WTC11 (cell line): ENCODE measurements at regions not wholly inside any gene's neighbourhood (a gene's known extent, or its start where the extent isn't known, plus 50 kb on each side); places are given as distances from the start of the nearest gene placed in this dataset.

Experiments
- ATAC-seq: fragments of 200-7000 bp; cut with Tn5 transposase; 2 replicates; pipeline ENCODE4 v1.10.0; 2021; ENCODE audit warnings: mild to moderate bottlenecking, moderate library complexity
- CTCF ChIA-PET: fragments of 300-600 bp; sonication (Branson Sonifier 250); formaldehyde crosslinking; loops from one replicate; lab custom pipeline; 2021; ENCODE audit warnings: antibody characterized with exemption; lab: Charles Lee
- POLR2A ChIA-PET: fragments of 350-600 bp; sonication (Branson Sonifier 250); formaldehyde crosslinking; loops from one replicate; lab custom pipeline; 2021; ENCODE audit warnings: antibody characterized with exemption; lab: Charles Lee
- DNase-seq: peaks from one replicate; pipeline ENCODE4 v3.0.0; 2021; ENCODE audit warnings: low spot score
- H3K27ac Mint-ChIP-seq: 2 replicates; pipeline ENCODE4 v1.8.0; 2021; ENCODE audit warnings: mixed read lengths
- H3K27me3 Mint-ChIP-seq: 2 replicates; pipeline ENCODE4 v1.8.0; 2021; ENCODE audit warnings: low read depth, mild to moderate bottlenecking, moderate library complexity, mixed read lengths
- H3K36me3 Mint-ChIP-seq: 2 replicates; pipeline ENCODE4 v1.8.0; 2021; ENCODE audit warnings: mixed read lengths
- H3K4me1 Mint-ChIP-seq: 2 replicates; pipeline ENCODE4 v1.8.0; 2022; ENCODE audit warnings: mixed read lengths
- H3K4me3 Mint-ChIP-seq: 2 replicates; pipeline ENCODE4 v1.8.0; 2021; ENCODE audit warnings: mild to moderate bottlenecking, moderate library complexity, mixed read lengths
- H3K9me3 Mint-ChIP-seq: 2 replicates; pipeline ENCODE4 v1.8.0; 2021; ENCODE audit warnings: mixed read lengths
- CREB1 ChIP-seq: sonication (generic); formaldehyde crosslinking; IDR thresholded peaks from 2 replicates; pipeline ENCODE4 v1.8.0; 2023; ENCODE audit warnings: mild to moderate bottlenecking, missing genetic modification reagents
- FOXJ3 ChIP-seq: sonication (generic); formaldehyde crosslinking; IDR thresholded peaks from 2 replicates; pipeline ENCODE4 v1.9.0; 2021; ENCODE audit warnings: missing genetic modification reagents, mild to moderate bottlenecking, borderline replicate concordance
- GTF2I ChIP-seq: fragments of 250-450 bp; sonication (Bioruptor Pico); conservative IDR thresholded peaks from 2 replicates; pipeline ENCODE4 v1.4.0; 2021; ENCODE audit warnings: mild to moderate bottlenecking
- JAZF1 ChIP-seq: fragments of 250-450 bp; sonication (Bioruptor Pico); IDR thresholded peaks from 2 replicates; pipeline ENCODE4 v1.9.0; 2021; ENCODE audit warnings: moderate library complexity, mild to moderate bottlenecking, inconsistent platforms
- NR1H2 ChIP-seq: sonication (generic); formaldehyde crosslinking; IDR thresholded peaks from 2 replicates; pipeline ENCODE4 v1.9.0; 2021; ENCODE audit warnings: mild to moderate bottlenecking, moderate library complexity, missing genetic modification reagents
- RELA ChIP-seq: sonication (generic); formaldehyde crosslinking; IDR thresholded peaks from 2 replicates; pipeline ENCODE4 v1.8.1; 2022; ENCODE audit warnings: missing genetic modification reagents, mild to moderate bottlenecking, borderline replicate concordance
- SOX15 ChIP-seq: fragments of 250-450 bp; sonication (Bioruptor Pico); IDR thresholded peaks from 2 replicates; pipeline ENCODE4 v1.9.0; 2021; ENCODE audit warnings: mild to moderate bottlenecking
- SP1 ChIP-seq: sonication (generic); formaldehyde crosslinking; conservative IDR thresholded peaks from 2 replicates; pipeline ENCODE4 v1.8.1; 2022; ENCODE audit warnings: missing genetic modification reagents
- ZNF121 ChIP-seq: sonication (generic); formaldehyde crosslinking; IDR thresholded peaks from 2 replicates; pipeline ENCODE4 v1.8.0; 2023; ENCODE audit warnings: missing genetic modification reagents
- ZNF396 ChIP-seq: fragments of 250-450 bp; sonication (Bioruptor Pico); IDR thresholded peaks from 2 replicates; pipeline ENCODE4 v1.8.0; 2021; ENCODE audit warnings: mild to moderate bottlenecking, moderate library complexity, borderline replicate concordance
- ZNF416 ChIP-seq: fragments of 250-450 bp; sonication (Bioruptor Pico); IDR thresholded peaks from 2 replicates; pipeline ENCODE4 v1.9.0; 2021; ENCODE audit warnings: mild to moderate bottlenecking, inconsistent platforms
- ZNF423 ChIP-seq: fragments of 250-450 bp; sonication (Bioruptor Pico); IDR thresholded peaks from 2 replicates; pipeline ENCODE4 v2.1.2; 2022; ENCODE audit warnings: mild to moderate bottlenecking, moderate library complexity
- TF ChIP-seq, protein P1 (sequence below): sonication (generic); formaldehyde crosslinking; IDR thresholded peaks from 2 replicates; pipeline ENCODE4 v1.8.1; 2022; ENCODE audit warnings: mild to moderate bottlenecking, moderate library complexity, missing genetic modification reagents
- TF ChIP-seq, protein P2 (sequence below): sonication (generic); formaldehyde crosslinking; IDR thresholded peaks from 2 replicates; pipeline ENCODE4 v1.8.1; 2023; ENCODE audit warnings: mild to moderate bottlenecking, missing genetic modification reagents, moderate library complexity
- TF ChIP-seq, protein P3 (sequence below): fragments of 250-450 bp; sonication (Bioruptor Pico); IDR thresholded peaks from 2 replicates; pipeline ENCODE4 v1.9.0; 2021; ENCODE audit warnings: mild to moderate bottlenecking
- TF ChIP-seq, protein P4 (sequence below): sonication (generic); formaldehyde crosslinking; IDR thresholded peaks from 2 replicates; pipeline ENCODE4 v1.8.1; 2023; ENCODE audit warnings: mild to moderate bottlenecking, missing genetic modification reagents, moderate library complexity

DNA sequence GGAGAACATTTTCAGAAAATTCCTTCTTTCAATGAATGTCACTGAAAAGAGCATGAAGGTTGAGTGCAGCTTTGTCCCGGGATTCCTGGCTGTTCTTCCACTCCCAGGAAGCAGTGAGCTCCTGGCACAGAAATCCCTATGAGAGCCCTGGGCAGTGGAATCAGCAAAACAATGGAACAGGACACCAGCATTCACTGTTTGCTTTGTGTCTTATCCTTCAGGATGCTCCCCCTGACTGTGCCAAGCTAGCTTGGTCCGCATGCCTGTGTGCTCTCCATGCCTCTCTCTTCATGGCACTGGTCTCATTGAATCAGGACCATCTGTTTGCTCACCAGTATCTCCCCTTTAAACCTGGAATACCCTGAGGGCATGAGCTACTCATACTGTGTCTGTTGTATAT lies 102.0 kb upstream of the GADL1 start:
- H3K4me3 Mint-ChIP-seq: no peak overlapping the region
- H3K36me3 Mint-ChIP-seq: peaks cover 8% of the 10 kb centered on the region; the same call in 1 of the 2 replicates
- ChIA-PET CTCF (no interaction called here), POLR2A (no interaction called here)
- peak; percentile 14 for DNase-seq
- H3K9me3 Mint-ChIP-seq: peaks cover 29% of the 10 kb centered on the region
- TF ChIP-seq ZNF396 (CRISPR knock-in tag): no peak
- TF ChIP-seq, protein P1, sequence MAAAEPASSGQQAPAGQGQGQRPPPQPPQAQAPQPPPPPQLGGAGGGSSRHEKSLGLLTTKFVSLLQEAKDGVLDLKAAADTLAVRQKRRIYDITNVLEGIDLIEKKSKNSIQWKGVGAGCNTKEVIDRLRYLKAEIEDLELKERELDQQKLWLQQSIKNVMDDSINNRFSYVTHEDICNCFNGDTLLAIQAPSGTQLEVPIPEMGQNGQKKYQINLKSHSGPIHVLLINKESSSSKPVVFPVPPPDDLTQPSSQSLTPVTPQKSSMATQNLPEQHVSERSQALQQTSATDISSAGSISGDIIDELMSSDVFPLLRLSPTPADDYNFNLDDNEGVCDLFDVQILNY (CRISPR knock-in tag): no peak
- peak; percentile 61 for TF ChIP-seq ZNF423
- no peak for TF ChIP-seq SP1
- TF ChIP-seq CREB1 (CRISPR knock-in tag): no peak
- peak; percentile 97 for ATAC-seq
- peaks cover 22% of the 10 kb centered on the region for H3K4me1 Mint-ChIP-seq
- no peaks in the 10 kb centered on the region; the same call in 1 of the 2 replicates for H3K27me3 Mint-ChIP-seq
- no peak overlapping the region for H3K27ac Mint-ChIP-seq

DNA sequence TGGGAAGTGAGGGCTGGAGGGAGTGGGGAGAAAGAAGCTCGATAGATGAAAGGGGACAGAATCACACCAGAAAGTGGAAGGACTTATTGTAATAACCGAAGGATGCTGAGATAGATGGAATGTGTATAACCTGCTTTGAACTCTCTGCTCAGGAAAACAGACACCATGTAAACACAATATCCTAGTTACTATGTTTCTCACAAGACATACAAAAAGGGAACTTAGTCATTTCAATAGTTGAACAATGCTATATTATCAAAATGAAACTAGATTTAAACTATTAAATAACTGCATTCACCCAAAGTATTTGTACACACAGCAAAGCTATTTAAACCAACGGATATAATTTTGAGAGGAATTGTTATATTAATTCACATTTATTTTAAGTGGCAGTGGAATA lies 108.3 kb upstream of the GADL1 start:
- peaks cover 18% of the 10 kb centered on the region for H3K27me3 Mint-ChIP-seq
- no peak for DNase-seq
- no peak overlapping the region for H3K27ac Mint-ChIP-seq
- no peaks in the 10 kb centered on the region for H3K9me3 Mint-ChIP-seq
- no peak overlapping the region for H3K4me3 Mint-ChIP-seq
- no peak for TF ChIP-seq RELA (CRISPR knock-in tag)
- ChIA-PET CTCF (no interaction called here), POLR2A (no interaction called here)
- no peaks in the 10 kb centered on the region for H3K36me3 Mint-ChIP-seq
- no peaks in the 10 kb centered on the region for H3K4me1 Mint-ChIP-seq
- no peak for ATAC-seq

DNA sequence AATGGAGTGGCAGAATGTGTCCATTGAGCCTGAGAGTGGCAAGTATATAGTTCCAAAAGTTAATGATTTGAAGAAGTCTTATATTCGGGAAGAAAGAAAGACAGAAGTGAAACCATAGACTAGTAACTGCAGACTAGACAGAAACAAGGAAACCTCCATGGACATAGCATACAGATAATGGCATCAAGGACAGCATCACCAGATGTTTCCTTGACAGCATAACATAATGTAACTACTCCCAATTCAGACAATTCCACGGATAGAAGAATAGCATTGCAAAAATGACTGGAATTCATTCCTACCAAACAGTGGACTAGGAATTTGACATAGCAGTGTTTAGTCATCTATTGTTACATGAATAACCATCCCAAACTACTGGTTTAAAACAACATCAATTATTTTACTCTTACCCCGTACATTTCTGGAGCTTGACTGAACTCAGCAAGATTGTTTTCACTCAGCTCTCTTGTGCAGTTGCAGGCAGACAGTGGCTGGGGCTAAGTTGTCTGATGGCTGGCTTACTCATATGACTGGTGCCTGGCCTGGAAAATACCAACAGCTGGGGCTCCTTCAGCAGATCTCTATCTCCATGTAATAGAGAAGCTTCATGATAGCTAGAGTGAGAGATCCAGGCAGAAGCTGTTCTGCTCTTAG lies 109.7 kb upstream of the GADL1 start:
- Mint-ChIP-seq H3K9me3 (no peaks in the 10 kb centered on the region), H3K36me3 (no peaks in the 10 kb centered on the region), H3K4me3 (no peak overlapping the region), H3K27me3 (peaks cover 32% of the 10 kb centered on the region), H3K27ac (no peak overlapping the region), H3K4me1 (peaks cover 4% of the 10 kb centered on the region)
- DNase-seq: no peak
- ChIA-PET CTCF (no interaction called here), POLR2A (no interaction called here)
- ATAC-seq: no peak
- TF ChIP-seq FOXJ3 (no peak), ZNF416 (CRISPR knock-in tag) (no peak), SOX15 (CRISPR knock-in tag) (no peak), SP1 (no peak), NR1H2 (CRISPR knock-in tag) (no peak), JAZF1 (CRISPR knock-in tag) (no peak), GTF2I (CRISPR knock-in tag) (no peak), ZNF121 (CRISPR knock-in tag) (no peak)
- TF ChIP-seq, protein P2, sequence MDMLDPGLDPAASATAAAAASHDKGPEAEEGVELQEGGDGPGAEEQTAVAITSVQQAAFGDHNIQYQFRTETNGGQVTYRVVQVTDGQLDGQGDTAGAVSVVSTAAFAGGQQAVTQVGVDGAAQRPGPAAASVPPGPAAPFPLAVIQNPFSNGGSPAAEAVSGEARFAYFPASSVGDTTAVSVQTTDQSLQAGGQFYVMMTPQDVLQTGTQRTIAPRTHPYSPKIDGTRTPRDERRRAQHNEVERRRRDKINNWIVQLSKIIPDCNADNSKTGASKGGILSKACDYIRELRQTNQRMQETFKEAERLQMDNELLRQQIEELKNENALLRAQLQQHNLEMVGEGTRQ (CRISPR knock-in tag): no peak
- TF ChIP-seq, protein P3, sequence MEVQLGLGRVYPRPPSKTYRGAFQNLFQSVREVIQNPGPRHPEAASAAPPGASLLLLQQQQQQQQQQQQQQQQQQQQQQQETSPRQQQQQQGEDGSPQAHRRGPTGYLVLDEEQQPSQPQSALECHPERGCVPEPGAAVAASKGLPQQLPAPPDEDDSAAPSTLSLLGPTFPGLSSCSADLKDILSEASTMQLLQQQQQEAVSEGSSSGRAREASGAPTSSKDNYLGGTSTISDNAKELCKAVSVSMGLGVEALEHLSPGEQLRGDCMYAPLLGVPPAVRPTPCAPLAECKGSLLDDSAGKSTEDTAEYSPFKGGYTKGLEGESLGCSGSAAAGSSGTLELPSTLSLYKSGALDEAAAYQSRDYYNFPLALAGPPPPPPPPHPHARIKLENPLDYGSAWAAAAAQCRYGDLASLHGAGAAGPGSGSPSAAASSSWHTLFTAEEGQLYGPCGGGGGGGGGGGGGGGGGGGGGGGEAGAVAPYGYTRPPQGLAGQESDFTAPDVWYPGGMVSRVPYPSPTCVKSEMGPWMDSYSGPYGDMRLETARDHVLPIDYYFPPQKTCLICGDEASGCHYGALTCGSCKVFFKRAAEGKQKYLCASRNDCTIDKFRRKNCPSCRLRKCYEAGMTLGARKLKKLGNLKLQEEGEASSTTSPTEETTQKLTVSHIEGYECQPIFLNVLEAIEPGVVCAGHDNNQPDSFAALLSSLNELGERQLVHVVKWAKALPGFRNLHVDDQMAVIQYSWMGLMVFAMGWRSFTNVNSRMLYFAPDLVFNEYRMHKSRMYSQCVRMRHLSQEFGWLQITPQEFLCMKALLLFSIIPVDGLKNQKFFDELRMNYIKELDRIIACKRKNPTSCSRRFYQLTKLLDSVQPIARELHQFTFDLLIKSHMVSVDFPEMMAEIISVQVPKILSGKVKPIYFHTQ (CRISPR knock-in tag): no peak
- TF ChIP-seq, protein P4, sequence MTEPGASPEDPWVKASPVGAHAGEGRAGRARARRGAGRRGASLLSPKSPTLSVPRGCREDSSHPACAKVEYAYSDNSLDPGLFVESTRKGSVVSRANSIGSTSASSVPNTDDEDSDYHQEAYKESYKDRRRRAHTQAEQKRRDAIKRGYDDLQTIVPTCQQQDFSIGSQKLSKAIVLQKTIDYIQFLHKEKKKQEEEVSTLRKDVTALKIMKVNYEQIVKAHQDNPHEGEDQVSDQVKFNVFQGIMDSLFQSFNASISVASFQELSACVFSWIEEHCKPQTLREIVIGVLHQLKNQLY (CRISPR knock-in tag): no peak
